ENCODE measurements at regions not wholly inside any gene's neighbourhood (a gene's known extent, or its start where the extent isn't known, plus 50 kb on each side); places are given as distances from the start of the nearest gene placed in this dataset.

GRCh38 chr2:198488964-198489363, 684.6 kb downstream of the PLCL1 start:
- H3K27me3 ChIP-seq = no peaks in the 10 kb centered on the region
- no peaks in the 10 kb centered on the region for H3K4me1 ChIP-seq
- H3K27ac ChIP-seq = no peak overlapping the region
- ATAC-seq = no peak
- no peak for DNase-seq
- no peak for TF ChIP-seq CTCF (IDR thresholded peaks at IDR 0.05)
- intact Hi-C loops (cut with DNase I) = no loop called here
- H3K9me3 ChIP-seq = peaks cover 0 to 3% of the 10 kb centered on the region in 2 donors
- no peaks in the 10 kb centered on the region for H3K36me3 ChIP-seq
- H3K4me3 ChIP-seq = no peak overlapping the region

DNA sequence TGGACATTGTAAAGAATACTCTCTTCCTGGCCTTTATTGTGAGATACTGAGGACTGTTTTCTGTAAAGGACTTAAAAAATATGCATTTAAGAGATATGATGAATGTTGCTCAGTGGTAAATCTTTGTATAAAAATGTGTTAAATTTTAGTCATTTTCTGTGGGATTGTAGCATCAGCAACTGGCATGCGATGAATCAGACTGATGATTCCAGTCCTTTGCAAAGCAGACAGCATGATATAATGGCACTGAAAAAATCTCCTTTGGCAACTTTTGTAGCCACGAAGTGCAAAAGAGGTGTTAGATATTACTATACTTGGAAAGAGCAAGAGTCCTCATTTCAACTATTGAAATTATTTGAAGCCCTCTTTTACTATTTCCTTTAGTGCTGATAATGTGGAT, 678.7 kb downstream of the PLCL1 start:
- Histone ChIP-seq H3K9me3 (no peaks in the 10 kb centered on the region), H3K36me3 (no peaks in the 10 kb centered on the region), H3K4me3 (no peak overlapping the region), H3K27ac (no peak overlapping the region), H3K4me1 (no peaks in the 10 kb centered on the region), H3K27me3 (no peaks in the 10 kb centered on the region)
- no peak for TF ChIP-seq CTCF (IDR thresholded peaks at IDR 0.05)
- intact Hi-C loops (cut with DNase I) = no loop called here
- ATAC-seq = no peak
- no peak for DNase-seq

GRCh38 chr2:198479065-198479464, 674.7 kb downstream of the PLCL1 start:
- intact Hi-C loops (cut with DNase I) = no loop called here
- Histone ChIP-seq H3K27ac (no peak overlapping the region), H3K27me3 (no peaks in the 10 kb centered on the region), H3K9me3 (no peaks in the 10 kb centered on the region), H3K4me3 (no peak overlapping the region), H3K36me3 (no peaks in the 10 kb centered on the region), H3K4me1 (no peaks in the 10 kb centered on the region)
- DNase-seq (no peak), ATAC-seq (no peak)
- TF ChIP-seq CTCF (IDR thresholded peaks at IDR 0.05) = no peak

GRCh38 chr2:198478361-198478760, 674.0 kb downstream of the PLCL1 start:
- TF ChIP-seq CTCF (IDR thresholded peaks at IDR 0.05) = no peak
- no peaks in the 10 kb centered on the region for H3K27me3 ChIP-seq
- H3K27ac ChIP-seq = no peak overlapping the region
- no peak overlapping the region for H3K4me3 ChIP-seq
- H3K4me1 ChIP-seq = no peaks in the 10 kb centered on the region
- ATAC-seq (no peak), DNase-seq (no peak)
- H3K9me3 ChIP-seq = no peaks in the 10 kb centered on the region
- intact Hi-C loops (cut with DNase I) = no loop called here
- H3K36me3 ChIP-seq = no peaks in the 10 kb centered on the region

- H3K4me1 ChIP-seq = no peaks in the 10 kb centered on the region
- no peaks in the 10 kb centered on the region for H3K9me3 ChIP-seq
- no peaks in the 10 kb centered on the region for H3K27me3 ChIP-seq
- intact Hi-C loops (cut with DNase I) = no loop called here
- no peak overlapping the region for H3K4me3 ChIP-seq
- DNase-seq (no peak), ATAC-seq (no peak)
- H3K27ac ChIP-seq = no peak overlapping the region
- no peaks in the 10 kb centered on the region for H3K36me3 ChIP-seq
- TF ChIP-seq CTCF (IDR thresholded peaks at IDR 0.05) = no peak
Measured at GRCh38 chr2:198476007-198476406, 671.6 kb downstream of the PLCL1 start.
